HG03175 (cell line): ENCODE measurements at regions not wholly inside any gene's neighbourhood (a gene's known extent, or its start where the extent isn't known, plus 50 kb on each side); places are given as distances from the start of the nearest gene placed in this dataset.

Experiments
- ATAC-seq: cut with Tn5 transposase; IDR thresholded peaks from one replicate; pipeline ENCODE4 v1.9.1; 2021; ENCODE audit warnings: mild to moderate bottlenecking, moderate library complexity; ENCODE audit not compliant: unreplicated experiment

DNA sequence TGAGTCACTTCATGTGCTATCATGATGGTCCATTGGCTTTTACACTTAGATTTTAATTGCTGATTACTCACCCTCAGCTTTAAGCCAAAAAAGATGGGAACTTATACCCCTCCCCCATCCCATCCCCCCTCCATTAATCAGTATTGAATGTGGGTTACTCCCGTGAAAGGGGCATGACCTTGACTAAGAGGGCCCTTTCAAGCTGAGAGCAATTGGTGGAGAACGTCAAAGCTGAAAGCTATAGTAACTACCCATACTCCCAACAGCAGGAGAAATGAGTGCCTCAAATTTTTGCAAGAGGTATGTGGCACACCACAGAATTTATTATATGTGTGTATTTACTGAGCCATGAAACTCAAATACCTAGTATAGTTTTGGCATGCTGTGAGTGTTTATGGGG, 99.7 kb upstream of the CDH8 start:
- no peak for ATAC-seq

- ATAC-seq: no peak
Observed at GRCh38 chr16:62135446-62135845, 99.2 kb upstream of the CDH8 start.

- ATAC-seq: no peak
Observed at GRCh38 chr16:62130101-62130500, 93.9 kb upstream of the CDH8 start.

GRCh38 chr16:62105244-62105643, 69.0 kb upstream of the CDH8 start:
- no peak for ATAC-seq

GRCh38 chr16:62102588-62102987, 66.3 kb upstream of the CDH8 start:
- no peak for ATAC-seq

DNA sequence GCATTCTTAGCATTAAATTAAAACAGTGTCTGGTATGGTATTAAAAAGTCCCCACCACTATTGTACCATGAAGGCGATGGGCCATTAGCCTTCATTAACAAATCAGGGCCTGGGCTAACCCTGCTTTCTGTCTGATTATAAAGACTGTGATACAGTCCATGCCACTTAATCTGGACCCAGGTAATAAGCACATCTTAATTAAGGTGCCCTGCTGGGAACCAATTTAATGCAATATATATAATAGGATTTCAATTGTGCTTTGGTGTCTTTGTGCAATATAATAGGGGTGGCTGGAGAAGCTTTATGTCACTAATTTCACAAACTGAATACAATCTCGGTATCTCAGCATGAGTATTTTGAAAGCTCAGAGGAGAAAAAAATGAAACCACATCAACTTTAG, 64.4 kb upstream of the CDH8 start:
- ATAC-seq: no peak

DNA sequence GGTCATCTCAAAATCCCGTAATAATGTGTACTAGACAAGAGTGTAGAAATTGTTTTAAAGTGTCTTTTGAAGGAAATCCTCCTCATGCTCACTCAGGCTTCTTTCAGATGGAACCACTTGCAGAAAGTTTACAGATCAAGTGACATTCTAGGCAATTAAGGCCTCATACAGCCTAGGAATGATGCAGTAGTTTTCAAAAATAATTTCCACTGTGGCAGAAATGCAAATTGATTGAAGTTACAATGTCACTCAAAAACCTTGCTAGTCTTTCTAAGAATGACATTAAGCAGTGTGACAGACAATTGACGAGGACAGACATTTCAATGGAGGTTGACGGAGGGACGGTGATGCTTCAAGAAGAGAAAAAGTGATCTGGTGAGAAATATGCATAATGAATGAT, 53.5 kb upstream of the CDH8 start:
- ATAC-seq: no peak

DNA sequence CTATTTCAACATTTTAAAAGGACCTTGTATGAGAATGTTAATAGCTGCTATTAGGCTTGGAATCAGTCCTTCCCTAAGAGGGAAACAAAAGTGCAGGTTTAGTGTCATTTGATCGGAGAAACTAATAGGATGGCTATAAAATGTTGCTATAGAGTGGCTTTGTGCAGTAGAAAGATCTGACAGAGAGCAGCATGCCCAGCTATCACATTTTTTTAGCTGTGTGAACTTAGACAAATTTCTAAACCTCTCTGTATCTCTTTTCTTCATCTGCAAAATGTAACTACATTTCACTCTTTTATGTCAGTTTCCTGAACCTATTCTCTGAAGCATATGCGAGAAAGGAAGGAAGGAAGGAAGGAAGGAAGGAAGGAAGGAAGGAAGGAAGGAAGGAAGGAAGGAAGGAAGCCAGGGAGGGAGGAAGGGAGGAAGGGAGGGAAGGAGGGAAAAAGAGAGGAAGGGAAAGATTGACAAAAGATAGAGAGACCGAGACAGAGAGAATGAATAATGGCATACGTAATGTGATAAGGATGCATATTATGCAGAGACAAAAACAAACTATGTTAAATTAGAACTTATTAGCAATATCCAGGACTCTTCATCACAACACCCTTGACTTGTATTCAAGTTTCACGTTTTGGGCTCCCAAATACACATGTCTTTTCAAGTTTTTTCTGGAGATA, 52.6 kb upstream of the CDH8 start:
- ATAC-seq: no peak
